ENCODE measurements at regions not wholly inside any gene's neighbourhood (a gene's known extent, or its start where the extent isn't known, plus 50 kb on each side); places are given as distances from the start of the nearest gene placed in this dataset.

DNA sequence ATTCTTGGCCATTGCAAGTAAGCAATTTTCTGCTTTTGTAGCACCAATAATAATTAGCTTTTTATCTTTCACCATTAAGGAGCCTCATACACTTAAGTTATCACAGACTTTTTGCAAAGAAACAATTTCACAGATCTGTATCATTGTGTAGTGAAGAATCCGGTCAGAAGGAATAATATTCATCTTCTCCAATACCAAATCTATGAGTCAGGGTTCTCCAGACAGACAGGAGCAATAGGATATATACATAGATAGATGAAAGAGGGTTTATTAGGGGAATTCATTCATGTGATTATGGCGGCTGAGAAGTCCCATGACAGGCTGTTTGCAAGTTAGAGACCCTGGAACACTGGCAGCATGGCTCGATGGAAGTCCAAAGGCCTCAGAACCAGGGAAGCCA lies 82.9 kb upstream of the UBASH3B start:
- TF ChIP-seq POLR2A (IDR thresholded peaks at IDR 0.05; ENCODE audit: low read depth, low read length) (no peak), POLR2AphosphoS5 (IDR thresholded peaks at IDR 0.05; ENCODE audit: low read depth, low read length) (no peak), POU2F2 (IDR thresholded peaks at IDR 0.05; ENCODE audit: low read depth, low read length) (no peak), TAF1 (IDR thresholded peaks at IDR 0.05; ENCODE audit: low read depth, low read length) (no peak), SPI1 (IDR thresholded peaks at IDR 0.05; ENCODE audit: low read depth, low read length) (no peak), PAX5 (IDR thresholded peaks at IDR 0.05; ENCODE audit: insufficient read depth, low read length, severe bottlenecking) (no peak)

Data from GM12891 (cell line).